B cell (primary cell): ENCODE measurements at regions not wholly inside any gene's neighbourhood (a gene's known extent, or its start where the extent isn't known, plus 50 kb on each side); places are given as distances from the start of the nearest gene placed in this dataset.

Experiments used
- ATAC-seq: fragments of 200-7000 bp; cut with Tn5 transposase; one replicate; pipeline ENCODE4 v1.10.0; 2021; ENCODE audit warnings: low read depth, mild to moderate bottlenecking, moderate number of reproducible peaks, moderate library complexity
- CTCF ChIA-PET: fragments of 350-600 bp; sonication (Branson Sonifier 250); formaldehyde crosslinking; loops from one replicate; lab custom pipeline; 2021; ENCODE audit warnings: antibody characterized with exemption, inconsistent platforms; lab: Charles Lee
- POLR2A ChIA-PET: fragments of 350-600 bp; sonication (Branson Sonifier 250); formaldehyde crosslinking; loops from one replicate; lab custom pipeline; 2021; ENCODE audit warnings: antibody characterized with exemption; lab: Charles Lee
- DNase-seq: peaks from one replicate; pipeline ENCODE4 v3.0.0; 2013
- H2AFZ ChIP-seq: 2 replicates; pipeline ENCODE4 v1.6.1; 2012; ENCODE audit warnings: mild to moderate bottlenecking, low read depth, low read length; ENCODE audit not compliant: insufficient read depth, poor library complexity, severe bottlenecking
- H3K27ac ChIP-seq, 2 donors: 1 replicate in 1 of 2; 2 replicates in 1 of 2; pipeline ENCODE4 v1.5.1; 2012 to 2013; ENCODE audit warnings: low read length in 2 of 2, mild to moderate bottlenecking in 2 of 2, moderate library complexity in 1 of 2
- H3K27me3 ChIP-seq, 4 experiments: fragments of 200-600 bp in 1 of 4; sonication (generic) in 1 of 4; replicated peaks in 1 of 4; 1 replicate in 2 of 4; 2 replicates in 2 of 4; pipeline versions ENCODE4 v1.6.1 to v1.7.0; 2013 to 2016; ENCODE audit warnings: low read length in 3 of 4, mild to moderate bottlenecking in 2 of 4, mixed read lengths in 1 of 4, moderate library complexity in 1 of 4; ENCODE audit not compliant: insufficient read depth in 4 of 4, control insufficient read depth in 3 of 4; ENCODE audit errors: control extremely low read depth in 1 of 4
- H3K36me3 ChIP-seq, 2 experiments: replicated peaks in 1 of 2; 1 replicate in 1 of 2; 2 replicates in 1 of 2; pipeline versions ENCODE4 v1.6.1 to v1.7.1; 2013; ENCODE audit warnings: low read length in 1 of 2; ENCODE audit not compliant: insufficient read depth in 2 of 2, control insufficient read depth in 1 of 2; ENCODE audit errors: control extremely low read depth in 1 of 2, extremely low read depth in 1 of 2
- H3K4me1 ChIP-seq, 2 donors: fragments of 200-600 bp in 1 of 2; sonication (generic) in 1 of 2; 1 replicate in 1 of 2; 2 replicates in 1 of 2; pipeline versions ENCODE4 v1.5.1 to v1.6.1; 2013 to 2017; ENCODE audit warnings: low read length in 2 of 2; ENCODE audit not compliant: control insufficient read depth in 2 of 2, insufficient read depth in 2 of 2
- H3K4me2 ChIP-seq: replicated peaks from 2 replicates; pipeline ENCODE3; 2012; ENCODE audit warnings: mild to moderate bottlenecking, low read depth, low read length; ENCODE audit not compliant: poor library complexity, severe bottlenecking
- H3K4me3 ChIP-seq, 5 experiments: fragments of 200-600 bp in 1 of 5; sonication (generic) in 1 of 5; 1 replicate in 3 of 5; 2 replicates in 2 of 5; pipeline versions ENCODE4 v1.5.1 to v1.7.0; 2011 to 2016; ENCODE audit warnings: low read length in 4 of 5, mild to moderate bottlenecking in 4 of 5, low read depth in 2 of 5, control low read depth in 1 of 5, moderate library complexity in 1 of 5; ENCODE audit not compliant: insufficient read depth in 1 of 5; ENCODE audit errors: control extremely low read depth in 1 of 5, extremely low read depth in 1 of 5
- H3K79me2 ChIP-seq: fragments of 200-600 bp; sonication (generic); one replicate; pipeline ENCODE4 v1.6.0; 2016; ENCODE audit warnings: low read length; ENCODE audit not compliant: control insufficient read depth, insufficient read depth
- H3K9ac ChIP-seq: fragments of 200-600 bp; sonication (generic); 2 replicates; pipeline ENCODE4 v1.6.1; 2017; ENCODE audit warnings: mild to moderate bottlenecking, low read length, moderate library complexity
- H3K9me3 ChIP-seq, 3 donors: one replicate each; pipeline versions ENCODE4 v1.6.1 to v1.7.1; 2013; ENCODE audit warnings: low read length in 2 of 3; ENCODE audit not compliant: control insufficient read depth in 2 of 3, insufficient read depth in 1 of 3; ENCODE audit errors: control extremely low read depth in 1 of 3
- H4K20me1 ChIP-seq: 2 replicates; pipeline ENCODE4 v1.6.0; 2012; ENCODE audit warnings: mild to moderate bottlenecking, low read length; ENCODE audit not compliant: insufficient read depth, control insufficient read depth, poor library complexity, severe bottlenecking
- H3K27ac Mint-ChIP-seq: one replicate; pipeline ENCODE4 v1.8.0; 2021; ENCODE audit warnings: mixed read lengths
- H3K27me3 Mint-ChIP-seq: one replicate; pipeline ENCODE4 v1.8.0; 2021; ENCODE audit warnings: mixed read lengths
- H3K4me1 Mint-ChIP-seq: one replicate; pipeline ENCODE4 v1.8.0; 2021; ENCODE audit warnings: mixed read lengths
- H3K4me3 Mint-ChIP-seq: one replicate; pipeline ENCODE4 v1.8.0; 2021; ENCODE audit warnings: mixed read lengths
- H3K9me3 Mint-ChIP-seq: one replicate; pipeline ENCODE4 v1.8.0; 2022; ENCODE audit warnings: mixed read lengths; ENCODE audit not compliant: insufficient read depth
- EZH2 ChIP-seq: IDR thresholded peaks from 2 replicates; pipeline ENCODE4 v1.6.1; 2012; ENCODE audit warnings: borderline replicate concordance, low read depth, mild to moderate bottlenecking, moderate library complexity, low read length; ENCODE audit not compliant: insufficient read depth, poor library complexity, severe bottlenecking
- WGBS: methylation state at CpG from one replicate; pipeline ENCODE4 v1.1.5; 2013; ENCODE audit warnings: missing lambda C conversion rate; ENCODE audit not compliant: insufficient coverage; 5-methylcytosine and 5-hydroxymethylcytosine counted together
- intact Hi-C: fragments of 100-400 bp; cut with micrococcal nuclease; formaldehyde crosslinking; loops from one replicate; pipeline ENCODE4 v1.10.0; 2022
- TF ChIP-seq, protein P1 (sequence below): fragments of 200-600 bp; IDR thresholded peaks from one replicate; pipeline ENCODE4 v1.8.0; 2022; ENCODE audit warnings: antibody characterized with exemption, mild to moderate bottlenecking

DNA sequence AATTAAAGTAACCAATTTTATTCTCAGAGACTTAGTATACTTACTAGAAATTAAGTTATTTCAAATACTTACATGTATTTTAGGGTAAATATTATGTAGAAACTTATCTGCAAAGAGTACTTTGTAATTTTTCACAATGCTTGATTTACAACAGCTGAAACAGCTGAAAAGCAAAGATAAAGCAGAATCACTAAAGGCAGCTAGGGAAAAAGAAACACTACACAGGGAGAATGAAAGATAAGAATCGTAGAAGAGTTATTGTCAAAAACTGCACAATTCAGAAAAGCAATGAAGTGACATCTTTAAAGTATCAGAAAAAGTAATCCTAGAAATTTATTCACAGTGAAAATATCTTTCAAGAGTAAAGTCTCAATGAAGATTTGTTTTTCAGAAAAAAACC lies 69.7 kb upstream of the ZNF804B start:
- Histone ChIP-seq H3K27ac (no peak overlapping the region), H3K36me3 (no peaks in the 10 kb centered on the region), H3K9me3 (peaks cover 0 to 9% (median 0%) of the 10 kb centered on the region in 3 donors), H3K4me2 (no peak overlapping the region), H3K79me2 (no peaks in the 10 kb centered on the region), H4K20me1 (no peaks in the 10 kb centered on the region), H2AFZ (no peak overlapping the region), H3K4me1 (no peaks in the 10 kb centered on the region), H3K9ac (no peak overlapping the region), H3K4me3 (no peak overlapping the region), H3K27me3 (no peaks in the 10 kb centered on the region)
- no peak overlapping the region for H3K27ac Mint-ChIP-seq
- ChIA-PET CTCF (no interaction called here), POLR2A (no interaction called here)
- DNase-seq (no peak), ATAC-seq (no peak)
- no peaks in the 10 kb centered on the region for H3K4me1 Mint-ChIP-seq
- WGBS: no CpG with 5 or more reads among the region's 1 CpG
- no peaks in the 10 kb centered on the region for H3K27me3 Mint-ChIP-seq
- H3K4me3 Mint-ChIP-seq: no peak overlapping the region
- intact Hi-C loops: no loop called here
- TF ChIP-seq EZH2: no peak
- TF ChIP-seq, protein P1, sequence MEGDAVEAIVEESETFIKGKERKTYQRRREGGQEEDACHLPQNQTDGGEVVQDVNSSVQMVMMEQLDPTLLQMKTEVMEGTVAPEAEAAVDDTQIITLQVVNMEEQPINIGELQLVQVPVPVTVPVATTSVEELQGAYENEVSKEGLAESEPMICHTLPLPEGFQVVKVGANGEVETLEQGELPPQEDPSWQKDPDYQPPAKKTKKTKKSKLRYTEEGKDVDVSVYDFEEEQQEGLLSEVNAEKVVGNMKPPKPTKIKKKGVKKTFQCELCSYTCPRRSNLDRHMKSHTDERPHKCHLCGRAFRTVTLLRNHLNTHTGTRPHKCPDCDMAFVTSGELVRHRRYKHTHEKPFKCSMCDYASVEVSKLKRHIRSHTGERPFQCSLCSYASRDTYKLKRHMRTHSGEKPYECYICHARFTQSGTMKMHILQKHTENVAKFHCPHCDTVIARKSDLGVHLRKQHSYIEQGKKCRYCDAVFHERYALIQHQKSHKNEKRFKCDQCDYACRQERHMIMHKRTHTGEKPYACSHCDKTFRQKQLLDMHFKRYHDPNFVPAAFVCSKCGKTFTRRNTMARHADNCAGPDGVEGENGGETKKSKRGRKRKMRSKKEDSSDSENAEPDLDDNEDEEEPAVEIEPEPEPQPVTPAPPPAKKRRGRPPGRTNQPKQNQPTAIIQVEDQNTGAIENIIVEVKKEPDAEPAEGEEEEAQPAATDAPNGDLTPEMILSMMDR: no peak
- no peaks in the 10 kb centered on the region for H3K9me3 Mint-ChIP-seq

DNA sequence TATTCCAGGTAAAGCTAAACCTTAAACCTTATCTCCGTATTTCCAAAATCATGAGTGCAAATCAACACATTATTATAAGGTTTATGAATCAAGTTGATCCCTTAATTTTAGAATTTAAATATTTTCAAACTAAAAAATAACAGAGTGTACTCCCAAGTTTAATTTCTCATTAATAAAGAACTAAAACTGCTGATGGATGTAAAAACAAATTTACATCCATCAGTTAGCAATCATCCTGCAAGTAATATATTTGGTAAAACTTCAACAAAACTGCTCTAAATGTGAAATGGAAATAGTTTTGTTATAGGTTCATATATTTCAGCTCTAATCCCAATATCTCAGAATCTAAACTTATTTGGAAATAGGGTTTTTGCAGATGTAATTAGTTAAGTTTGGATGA lies 71.3 kb upstream of the ZNF804B start:
- WGBS: no CpG with 5 or more reads among the region's 1 CpG
- no peaks in the 10 kb centered on the region for H3K27me3 ChIP-seq
- no peaks in the 10 kb centered on the region for H3K9me3 Mint-ChIP-seq
- intact Hi-C loops: no loop called here
- H2AFZ ChIP-seq: no peak overlapping the region
- H3K27ac ChIP-seq: no peak overlapping the region
- H3K9ac ChIP-seq: no peak overlapping the region
- H3K4me1 Mint-ChIP-seq: no peaks in the 10 kb centered on the region
- no peaks in the 10 kb centered on the region for H3K4me1 ChIP-seq
- H4K20me1 ChIP-seq: no peaks in the 10 kb centered on the region
- H3K4me3 ChIP-seq: no peak overlapping the region
- ChIA-PET CTCF (no interaction called here), POLR2A (no interaction called here)
- no peaks in the 10 kb centered on the region for H3K27me3 Mint-ChIP-seq
- no peaks in the 10 kb centered on the region for H3K79me2 ChIP-seq
- H3K4me3 Mint-ChIP-seq: no peak overlapping the region
- no peak overlapping the region for H3K27ac Mint-ChIP-seq
- H3K9me3 ChIP-seq: peaks cover 0 to 13% (median 0%) of the 10 kb centered on the region in 3 donors
- no peak for DNase-seq
- no peak overlapping the region for H3K4me2 ChIP-seq
- no peak for ATAC-seq
- TF ChIP-seq, protein P1: no peak
- no peak for TF ChIP-seq EZH2
- no peaks in the 10 kb centered on the region for H3K36me3 ChIP-seq
